Body of pancreas (tissue), 4 donors: ENCODE measurements at regions not wholly inside any gene's neighbourhood (a gene's known extent, or its start where the extent isn't known, plus 50 kb on each side); places are given as distances from the start of the nearest gene placed in this dataset.

Experiments
- CTCF ChIP-seq, 7 experiments: fragments of 450-650 bp in 4 of 7; fragments of 200-600 bp in 3 of 7; sonication (generic) in 3 of 7; IDR thresholded peaks; one replicate each; pipeline ENCODE4 v1.5.1; 2016 to 2019; ENCODE audit warnings: antibody characterized with exemption in 7 of 7
- POLR2A ChIP-seq, 3 donors: fragments of 450-650 bp; IDR thresholded peaks; one replicate each; pipeline ENCODE4 v1.6.1; 2016; ENCODE audit warnings: antibody characterized with exemption in 3 of 3, mild to moderate bottlenecking in 2 of 3

- TF ChIP-seq CTCF (IDR thresholded peaks at IDR 0.05) (no peak), POLR2A (IDR thresholded peaks at IDR 0.05) (no peak)
These were observed 224.9 kb upstream of the SMLR1 start for GRCh38 chr6:130602151-130602770.
